SK-N-SH (cell line): ENCODE measurements at regions not wholly inside any gene's neighbourhood (a gene's known extent, or its start where the extent isn't known, plus 50 kb on each side); places are given as distances from the start of the nearest gene placed in this dataset.

Experiments used
- JUND ChIP-seq: IDR thresholded peaks from 2 replicates; pipeline ENCODE4 v1.4.0; 2012
- TF ChIP-seq, protein P1 (sequence below): fragments of 200-600 bp; sonication (generic); IDR thresholded peaks from 2 replicates; pipeline ENCODE4 v1.6.1; 2017; ENCODE audit warnings: antibody characterized with exemption, mild to moderate bottlenecking, moderate library complexity

DNA sequence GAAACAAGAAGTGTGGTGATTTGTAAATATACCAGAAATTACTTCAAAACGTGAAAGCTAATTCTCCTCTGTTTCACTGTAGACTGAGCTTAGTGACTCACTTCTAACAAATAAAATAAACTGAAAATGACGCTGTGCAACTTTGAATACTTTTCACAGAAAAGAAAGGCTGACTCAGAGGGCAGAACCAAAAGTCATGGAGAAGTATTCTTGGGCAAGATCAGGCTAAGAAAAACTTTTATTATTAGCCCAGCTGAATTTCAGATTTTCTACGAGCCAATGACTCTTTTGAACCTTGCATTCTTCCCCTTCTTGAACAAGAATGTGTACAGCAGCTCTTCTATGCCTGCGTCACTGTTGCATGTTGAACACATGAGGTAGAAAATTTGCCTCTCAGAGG lies 527.3 kb upstream of the GHITM start:
- TF ChIP-seq JUND, result no peak
- TF ChIP-seq, protein P1, sequence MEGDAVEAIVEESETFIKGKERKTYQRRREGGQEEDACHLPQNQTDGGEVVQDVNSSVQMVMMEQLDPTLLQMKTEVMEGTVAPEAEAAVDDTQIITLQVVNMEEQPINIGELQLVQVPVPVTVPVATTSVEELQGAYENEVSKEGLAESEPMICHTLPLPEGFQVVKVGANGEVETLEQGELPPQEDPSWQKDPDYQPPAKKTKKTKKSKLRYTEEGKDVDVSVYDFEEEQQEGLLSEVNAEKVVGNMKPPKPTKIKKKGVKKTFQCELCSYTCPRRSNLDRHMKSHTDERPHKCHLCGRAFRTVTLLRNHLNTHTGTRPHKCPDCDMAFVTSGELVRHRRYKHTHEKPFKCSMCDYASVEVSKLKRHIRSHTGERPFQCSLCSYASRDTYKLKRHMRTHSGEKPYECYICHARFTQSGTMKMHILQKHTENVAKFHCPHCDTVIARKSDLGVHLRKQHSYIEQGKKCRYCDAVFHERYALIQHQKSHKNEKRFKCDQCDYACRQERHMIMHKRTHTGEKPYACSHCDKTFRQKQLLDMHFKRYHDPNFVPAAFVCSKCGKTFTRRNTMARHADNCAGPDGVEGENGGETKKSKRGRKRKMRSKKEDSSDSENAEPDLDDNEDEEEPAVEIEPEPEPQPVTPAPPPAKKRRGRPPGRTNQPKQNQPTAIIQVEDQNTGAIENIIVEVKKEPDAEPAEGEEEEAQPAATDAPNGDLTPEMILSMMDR, result no peak
